NCI-H2227 treated with DMSO at 0.1 percent for 48 hours (cell line): ENCODE measurements at regions not wholly inside any gene's neighbourhood (a gene's known extent, or its start where the extent isn't known, plus 50 kb on each side); places are given as distances from the start of the nearest gene placed in this dataset.
A peak's percentile ranks its signal among the peaks of the same experiment; 100 is the strongest.
"Not testable (repeated sequence)": the region's sequence is repeated elsewhere in the genome, so short reads cannot be mapped to it uniquely, and the experiment has no call there.

Source experiments
- DNase-seq: peaks from one replicate; lab custom pipeline; 2025; lab: John Stamatoyannopoulos, UW

GRCh38 chrX:45815441-45815840 lies 614.8 kb upstream of the DIPK2B start:
- DNase-seq = no peak

- DNase-seq = no peak
Measured at GRCh38 chrX:45811326-45811725, 610.6 kb upstream of the DIPK2B start.

- no peak for DNase-seq
Measured at GRCh38 chrX:45807572-45808425, 607.1 kb upstream of the DIPK2B start.

- DNase-seq = no peak
Measured at GRCh38 chrX:45806410-45807121, 605.9 kb upstream of the DIPK2B start.

GRCh38 chrX:45804276-45804675 lies 603.6 kb upstream of the DIPK2B start:
- DNase-seq = no peak

GRCh38 chrX:45803383-45803921 lies 602.8 kb upstream of the DIPK2B start:
- DNase-seq = no peak

- DNase-seq = peak; percentile 2
Measured at GRCh38 chrX:45801554-45801953, 600.9 kb upstream of the DIPK2B start.

GRCh38 chrX:45800746-45801453 lies 600.2 kb upstream of the DIPK2B start:
- DNase-seq = not testable (repeated sequence)

- DNase-seq = no peak
Measured at GRCh38 chrX:45799576-45799975, 598.9 kb upstream of the DIPK2B start.

- DNase-seq = no peak
Measured at GRCh38 chrX:45795546-45795945, 594.9 kb upstream of the DIPK2B start.

GRCh38 chrX:45794995-45795337 lies 594.3 kb upstream of the DIPK2B start:
- DNase-seq = no peak

GRCh38 chrX:45794323-45794994 lies 593.8 kb upstream of the DIPK2B start:
- DNase-seq = no peak

GRCh38 chrX:45788941-45789348 lies 588.3 kb upstream of the DIPK2B start:
- no peak for DNase-seq

GRCh38 chrX:45788315-45788714 lies 587.6 kb upstream of the DIPK2B start:
- no peak for DNase-seq

GRCh38 chrX:45784590-45784989 lies 583.9 kb upstream of the DIPK2B start:
- no peak for DNase-seq

GRCh38 chrX:45783002-45783401 lies 582.3 kb upstream of the DIPK2B start:
- no peak for DNase-seq

GRCh38 chrX:45781901-45782553 lies 581.4 kb upstream of the DIPK2B start:
- no peak for DNase-seq

- no peak for DNase-seq
Measured at GRCh38 chrX:45778616-45779015, 577.9 kb upstream of the DIPK2B start.

- DNase-seq = no peak
Measured at GRCh38 chrX:45777366-45777765, 576.7 kb upstream of the DIPK2B start.

- no peak for DNase-seq
Measured at GRCh38 chrX:45775468-45775867, 574.8 kb upstream of the DIPK2B start.

GRCh38 chrX:45774961-45775360 lies 574.3 kb upstream of the DIPK2B start:
- DNase-seq = no peak
